NOMO-1 (cell line): ENCODE measurements at regions not wholly inside any gene's neighbourhood (a gene's known extent, or its start where the extent isn't known, plus 50 kb on each side); places are given as distances from the start of the nearest gene placed in this dataset.

Experiments
- DNase-seq, 2 experiments: peaks; one replicate each; lab custom pipeline; 2025; ENCODE audit not compliant: unreplicated experiment in 2 of 2; lab: John Stamatoyannopoulos, UW

GRCh38 chr3:193779933-193780332 lies 186.9 kb downstream of the OPA1 start:
- no peak for DNase-seq

GRCh38 chr3:193780397-193780796 lies 187.4 kb downstream of the OPA1 start:
- DNase-seq, result no peak

- DNase-seq, result peak; percentile 29 to 44
Observed at GRCh38 chr3:193780810-193781478, 187.9 kb downstream of the OPA1 start.

GRCh38 chr3:193782276-193782647 lies 189.3 kb downstream of the OPA1 start:
- no peak for DNase-seq

- DNase-seq, result no peak
Observed at GRCh38 chr3:193782747-193783146, 189.7 kb downstream of the OPA1 start.

- no peak for DNase-seq
Observed at GRCh38 chr3:193783166-193783896, 190.3 kb downstream of the OPA1 start.

- DNase-seq, result no peak
Observed at GRCh38 chr3:193784822-193785221, 191.8 kb downstream of the OPA1 start.

GRCh38 chr3:193787496-193787870 lies 194.5 kb downstream of the OPA1 start:
- DNase-seq, result no peak

GRCh38 chr3:193788189-193788991 lies 195.4 kb downstream of the OPA1 start:
- DNase-seq, result peak; percentile 80

GRCh38 chr3:193789455-193789854 lies 196.4 kb downstream of the OPA1 start:
- DNase-seq, result no peak

- no peak for DNase-seq
Observed at GRCh38 chr3:193790086-193790990, 197.3 kb downstream of the OPA1 start.

- DNase-seq, result no peak
Observed at GRCh38 chr3:193791041-193792032, 198.3 kb downstream of the OPA1 start.

GRCh38 chr3:193793123-193793522 lies 200.1 kb downstream of the OPA1 start:
- DNase-seq, result no peak

- no peak for DNase-seq
Observed at GRCh38 chr3:193794002-193794881, 201.2 kb downstream of the OPA1 start.

GRCh38 chr3:193795062-193795690 lies 202.2 kb downstream of the OPA1 start:
- DNase-seq, result no peak

GRCh38 chr3:193796089-193796488 lies 203.1 kb downstream of the OPA1 start:
- DNase-seq, result no peak

GRCh38 chr3:193797566-193797965 lies 204.6 kb downstream of the OPA1 start:
- DNase-seq, result no peak

GRCh38 chr3:193798051-193798450 lies 205.0 kb downstream of the OPA1 start:
- no peak for DNase-seq
